K562 (cell line): ENCODE measurements at regions not wholly inside any gene's neighbourhood (a gene's known extent, or its start where the extent isn't known, plus 50 kb on each side); places are given as distances from the start of the nearest gene placed in this dataset.
A peak's percentile ranks its signal among the peaks of the same experiment; 100 is the strongest.

Experiments
- JUND ChIP-seq, 2 experiments: IDR thresholded peaks; 2 replicates in 1 of 2; 3 replicates in 1 of 2; pipeline ENCODE4 v1.6.1; 2011; ENCODE audit warnings: borderline replicate concordance in 2 of 2, low read depth in 2 of 2, low read length in 2 of 2, improper control_type of control experiment in 1 of 2, missing biosample characterization in 1 of 2, missing genetic modification characterization in 1 of 2, missing genetic modification reagents in 1 of 2
- SMC3 ChIP-seq: conservative IDR thresholded peaks from 2 replicates; pipeline ENCODE4 v1.6.1; 2011; ENCODE audit warnings: low read depth, low read length, improper control_type of control experiment; ENCODE audit not compliant: insufficient read depth
- STAG1 ChIP-seq: sonication (generic); formaldehyde crosslinking; IDR thresholded peaks from 2 replicates; pipeline ENCODE4 v1.5.0; 2020; ENCODE audit warnings: missing genetic modification reagents, borderline replicate concordance
- ZNF263 ChIP-seq: sonication (generic); formaldehyde crosslinking; IDR thresholded peaks from 2 replicates; pipeline ENCODE4 v1.8.0; 2022; ENCODE audit warnings: mild to moderate bottlenecking, missing genetic modification reagents, borderline replicate concordance
- TF ChIP-seq, protein P1 (sequence below), 2 experiments: fragments of 450-650 bp; formaldehyde crosslinking in 1 of 2; IDR thresholded peaks; 2 replicates each; pipeline versions ENCODE4 v1.4.0 to v1.6.1; 2014 to 2020; ENCODE audit warnings: mild to moderate bottlenecking in 2 of 2, borderline replicate concordance in 1 of 2, low read depth in 1 of 2
- TF ChIP-seq, protein P2 (sequence below): sonication (generic); formaldehyde crosslinking; IDR thresholded peaks from 2 replicates; pipeline ENCODE4 v1.8.1; 2023; ENCODE audit warnings: mild to moderate bottlenecking, missing genetic modification reagents, moderate library complexity
- TF ChIP-seq, protein P3 (sequence below), 3 experiments: IDR thresholded peaks in 2 of 3; conservative IDR thresholded peaks in 1 of 3; 2 replicates each; pipeline ENCODE4 v1.5.1; 2011 to 2012; ENCODE audit warnings: low read length in 3 of 3, mild to moderate bottlenecking in 3 of 3, control low read depth in 2 of 3, improper control_type of control experiment in 1 of 3, inconsistent platforms in 1 of 3, low read depth in 1 of 3, mixed read lengths in 1 of 3, moderate library complexity in 1 of 3; ENCODE audit not compliant: insufficient read depth in 2 of 3

DNA sequence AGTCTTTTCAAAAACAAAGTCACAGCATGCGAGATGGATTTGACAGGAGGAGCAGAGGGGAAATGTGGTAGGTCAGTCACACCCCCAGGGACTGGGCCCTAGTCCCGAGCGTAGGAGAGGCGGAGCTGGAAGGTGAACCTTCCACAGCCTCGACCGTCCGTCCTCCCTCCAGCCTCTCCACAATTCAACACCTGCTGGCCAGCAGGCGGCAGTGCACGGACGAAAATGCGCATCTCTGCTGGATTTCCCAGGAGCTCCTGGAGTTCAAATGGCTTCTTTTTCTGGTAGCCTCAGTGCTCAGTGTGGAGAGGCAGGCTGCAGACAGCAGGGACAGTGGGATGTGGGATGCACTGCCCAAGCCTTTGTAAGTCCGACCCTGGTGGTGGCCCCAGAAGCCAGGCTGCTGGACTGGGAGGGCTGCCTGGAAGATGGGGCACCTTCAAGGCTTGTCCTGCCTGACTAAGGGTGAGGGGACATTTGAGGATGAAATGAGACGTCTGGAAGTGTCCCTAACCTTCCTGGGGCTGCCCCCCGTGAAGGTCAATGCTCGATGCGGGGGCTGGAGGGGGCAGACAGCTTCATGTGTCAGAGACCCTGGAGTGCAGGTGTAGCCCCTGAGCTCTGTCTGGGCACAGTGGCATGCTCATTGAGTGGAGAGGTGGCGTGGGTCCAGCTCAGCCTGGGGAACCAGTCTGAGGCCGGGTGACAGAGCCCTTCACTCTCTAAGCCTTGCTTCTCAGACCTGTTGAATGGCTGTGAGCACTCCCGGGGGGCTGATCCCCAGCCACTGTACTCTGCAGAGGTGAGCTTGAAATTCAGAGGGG, 189.5 kb downstream of the TFCP2L1 start (continued):
- TF ChIP-seq, protein P1, sequence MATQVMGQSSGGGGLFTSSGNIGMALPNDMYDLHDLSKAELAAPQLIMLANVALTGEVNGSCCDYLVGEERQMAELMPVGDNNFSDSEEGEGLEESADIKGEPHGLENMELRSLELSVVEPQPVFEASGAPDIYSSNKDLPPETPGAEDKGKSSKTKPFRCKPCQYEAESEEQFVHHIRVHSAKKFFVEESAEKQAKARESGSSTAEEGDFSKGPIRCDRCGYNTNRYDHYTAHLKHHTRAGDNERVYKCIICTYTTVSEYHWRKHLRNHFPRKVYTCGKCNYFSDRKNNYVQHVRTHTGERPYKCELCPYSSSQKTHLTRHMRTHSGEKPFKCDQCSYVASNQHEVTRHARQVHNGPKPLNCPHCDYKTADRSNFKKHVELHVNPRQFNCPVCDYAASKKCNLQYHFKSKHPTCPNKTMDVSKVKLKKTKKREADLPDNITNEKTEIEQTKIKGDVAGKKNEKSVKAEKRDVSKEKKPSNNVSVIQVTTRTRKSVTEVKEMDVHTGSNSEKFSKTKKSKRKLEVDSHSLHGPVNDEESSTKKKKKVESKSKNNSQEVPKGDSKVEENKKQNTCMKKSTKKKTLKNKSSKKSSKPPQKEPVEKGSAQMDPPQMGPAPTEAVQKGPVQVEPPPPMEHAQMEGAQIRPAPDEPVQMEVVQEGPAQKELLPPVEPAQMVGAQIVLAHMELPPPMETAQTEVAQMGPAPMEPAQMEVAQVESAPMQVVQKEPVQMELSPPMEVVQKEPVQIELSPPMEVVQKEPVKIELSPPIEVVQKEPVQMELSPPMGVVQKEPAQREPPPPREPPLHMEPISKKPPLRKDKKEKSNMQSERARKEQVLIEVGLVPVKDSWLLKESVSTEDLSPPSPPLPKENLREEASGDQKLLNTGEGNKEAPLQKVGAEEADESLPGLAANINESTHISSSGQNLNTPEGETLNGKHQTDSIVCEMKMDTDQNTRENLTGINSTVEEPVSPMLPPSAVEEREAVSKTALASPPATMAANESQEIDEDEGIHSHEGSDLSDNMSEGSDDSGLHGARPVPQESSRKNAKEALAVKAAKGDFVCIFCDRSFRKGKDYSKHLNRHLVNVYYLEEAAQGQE (IDR thresholded peaks at IDR 0.05; ENCODE audit: borderline replicate concordance), result peak; percentile 67; the same call in 1 of the 2 replicates
- TF ChIP-seq, protein P1 (CRISPR knock-in tag; IDR thresholded peaks at IDR 0.05; ENCODE audit: low read depth), result no peak
- TF ChIP-seq, protein P2, sequence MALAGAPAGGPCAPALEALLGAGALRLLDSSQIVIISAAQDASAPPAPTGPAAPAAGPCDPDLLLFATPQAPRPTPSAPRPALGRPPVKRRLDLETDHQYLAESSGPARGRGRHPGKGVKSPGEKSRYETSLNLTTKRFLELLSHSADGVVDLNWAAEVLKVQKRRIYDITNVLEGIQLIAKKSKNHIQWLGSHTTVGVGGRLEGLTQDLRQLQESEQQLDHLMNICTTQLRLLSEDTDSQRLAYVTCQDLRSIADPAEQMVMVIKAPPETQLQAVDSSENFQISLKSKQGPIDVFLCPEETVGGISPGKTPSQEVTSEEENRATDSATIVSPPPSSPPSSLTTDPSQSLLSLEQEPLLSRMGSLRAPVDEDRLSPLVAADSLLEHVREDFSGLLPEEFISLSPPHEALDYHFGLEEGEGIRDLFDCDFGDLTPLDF, result no peak
- TF ChIP-seq JUND (IDR thresholded peaks at IDR 0.05; ENCODE audit: borderline replicate concordance, low read depth, low read length) (0 out of 2 replicates have a peak, but pooled peaks have one; percentile 11), JUND (tag; IDR thresholded peaks at IDR 0.05; ENCODE audit: borderline replicate concordance, low read depth, low read length) (no peak), SMC3 (peak; percentile 57; the same call in 1 of the 2 replicates), STAG1 (CRISPR knock-in tag) (peak; percentile 68; the same call in 1 of the 2 replicates), ZNF263 (CRISPR knock-in tag) (peak; percentile 91)
- TF ChIP-seq, protein P3, sequence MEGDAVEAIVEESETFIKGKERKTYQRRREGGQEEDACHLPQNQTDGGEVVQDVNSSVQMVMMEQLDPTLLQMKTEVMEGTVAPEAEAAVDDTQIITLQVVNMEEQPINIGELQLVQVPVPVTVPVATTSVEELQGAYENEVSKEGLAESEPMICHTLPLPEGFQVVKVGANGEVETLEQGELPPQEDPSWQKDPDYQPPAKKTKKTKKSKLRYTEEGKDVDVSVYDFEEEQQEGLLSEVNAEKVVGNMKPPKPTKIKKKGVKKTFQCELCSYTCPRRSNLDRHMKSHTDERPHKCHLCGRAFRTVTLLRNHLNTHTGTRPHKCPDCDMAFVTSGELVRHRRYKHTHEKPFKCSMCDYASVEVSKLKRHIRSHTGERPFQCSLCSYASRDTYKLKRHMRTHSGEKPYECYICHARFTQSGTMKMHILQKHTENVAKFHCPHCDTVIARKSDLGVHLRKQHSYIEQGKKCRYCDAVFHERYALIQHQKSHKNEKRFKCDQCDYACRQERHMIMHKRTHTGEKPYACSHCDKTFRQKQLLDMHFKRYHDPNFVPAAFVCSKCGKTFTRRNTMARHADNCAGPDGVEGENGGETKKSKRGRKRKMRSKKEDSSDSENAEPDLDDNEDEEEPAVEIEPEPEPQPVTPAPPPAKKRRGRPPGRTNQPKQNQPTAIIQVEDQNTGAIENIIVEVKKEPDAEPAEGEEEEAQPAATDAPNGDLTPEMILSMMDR (IDR thresholded peaks at IDR 0.05 in 2 of 3, conservative IDR thresholded peaks at IDR 0.05 in 1 of 3; ENCODE audit: insufficient read depth in 2 of 3, low read depth in 1 of 3, low read length in 3 of 3), result peak; percentile 76 to 85 (median 85)
